Ishikawa (cell line): ENCODE measurements at regions not wholly inside any gene's neighbourhood (a gene's known extent, or its start where the extent isn't known, plus 50 kb on each side); places are given as distances from the start of the nearest gene placed in this dataset.

Experiments
- CEBPB ChIP-seq: IDR thresholded peaks from 2 replicates; pipeline ENCODE4 v1.6.1; 2012
- CREB1 ChIP-seq: IDR thresholded peaks from 2 replicates; pipeline ENCODE4 v1.6.1; 2012; ENCODE audit warnings: low read depth
- EGR1 ChIP-seq: IDR thresholded peaks from 2 replicates; pipeline ENCODE4 v1.6.1; 2012
- EP300 ChIP-seq: IDR thresholded peaks from 2 replicates; pipeline ENCODE4 v1.6.1; 2012; ENCODE audit warnings: borderline replicate concordance
- FOXM1 ChIP-seq: IDR thresholded peaks from 2 replicates; pipeline ENCODE4 v1.6.1; 2012; ENCODE audit warnings: low read depth, borderline replicate concordance
- MAX ChIP-seq: IDR thresholded peaks from 2 replicates; pipeline ENCODE4 v1.6.1; 2012
- NFIC ChIP-seq: IDR thresholded peaks from 2 replicates; pipeline ENCODE4 v1.6.1; 2012
- RAD21 ChIP-seq: IDR thresholded peaks from 2 replicates; pipeline ENCODE4 v1.6.1; 2012; ENCODE audit warnings: low read depth
- REST ChIP-seq: IDR thresholded peaks from 2 replicates; pipeline ENCODE4 v1.6.1; 2012; ENCODE audit warnings: low read depth, mild to moderate bottlenecking
- TAF1 ChIP-seq: IDR thresholded peaks from 2 replicates; pipeline ENCODE4 v1.6.1; 2012; ENCODE audit warnings: low read depth, mild to moderate bottlenecking
- TCF12 ChIP-seq: IDR thresholded peaks from 2 replicates; pipeline ENCODE4 v1.6.1; 2012; ENCODE audit warnings: low read depth
- TEAD4 ChIP-seq: IDR thresholded peaks from 2 replicates; pipeline ENCODE4 v1.6.1; 2012
- YY1 ChIP-seq: IDR thresholded peaks from 2 replicates; pipeline ENCODE4 v1.6.1; 2012; ENCODE audit warnings: low read depth
- ZBTB7A ChIP-seq: IDR thresholded peaks from 2 replicates; pipeline ENCODE4 v1.6.1; 2012; ENCODE audit warnings: low read depth
- TF ChIP-seq, protein P1 (sequence below): IDR thresholded peaks from 2 replicates; pipeline ENCODE4 v1.6.1; 2012

- TF ChIP-seq NFIC (no peak), EP300 (no peak), CEBPB (no peak)
- TF ChIP-seq, protein P1, sequence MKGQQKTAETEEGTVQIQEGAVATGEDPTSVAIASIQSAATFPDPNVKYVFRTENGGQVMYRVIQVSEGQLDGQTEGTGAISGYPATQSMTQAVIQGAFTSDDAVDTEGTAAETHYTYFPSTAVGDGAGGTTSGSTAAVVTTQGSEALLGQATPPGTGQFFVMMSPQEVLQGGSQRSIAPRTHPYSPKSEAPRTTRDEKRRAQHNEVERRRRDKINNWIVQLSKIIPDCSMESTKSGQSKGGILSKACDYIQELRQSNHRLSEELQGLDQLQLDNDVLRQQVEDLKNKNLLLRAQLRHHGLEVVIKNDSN: no peak
Observed at GRCh38 chr22:49629586-49630447, 197.9 kb downstream of the BRD1 start.

DNA sequence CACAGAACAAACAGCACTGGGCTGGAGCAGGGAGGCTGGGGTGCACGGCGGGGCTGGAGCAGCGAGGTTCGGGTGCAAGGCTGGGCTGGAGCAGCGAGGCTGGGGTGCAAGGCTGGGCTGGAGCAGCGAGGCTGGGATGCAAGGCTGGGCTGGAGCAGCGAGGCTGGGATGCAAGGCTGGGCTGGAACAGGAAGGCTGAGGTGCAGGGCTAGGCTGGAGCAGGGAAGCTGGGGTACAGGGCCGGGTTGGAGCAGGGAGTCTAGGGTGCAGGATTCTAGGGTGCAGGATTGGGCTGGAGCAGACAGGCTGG lies 198.5 kb downstream of the BRD1 start:
- no peak for TF ChIP-seq MAX
- TF ChIP-seq CEBPB: no peak
- TF ChIP-seq ZBTB7A: no peak
- TF ChIP-seq TEAD4: no peak
- TF ChIP-seq EP300: no peak

- no peak for TF ChIP-seq CREB1
- TF ChIP-seq TCF12: no peak
- TF ChIP-seq, protein P1: no peak
- TF ChIP-seq TEAD4: no peak
- no peak for TF ChIP-seq REST
- TF ChIP-seq CEBPB: no peak
- TF ChIP-seq EGR1: no peak
- no peak for TF ChIP-seq TAF1
- TF ChIP-seq MAX: no peak
- no peak for TF ChIP-seq YY1
- TF ChIP-seq ZBTB7A: no peak
Observed at GRCh38 chr22:49628391-49629260, 199.0 kb downstream of the BRD1 start.

- TF ChIP-seq RAD21 (no peak), CEBPB (no peak), TAF1 (no peak), CREB1 (no peak), EP300 (no peak), TCF12 (no peak), TEAD4 (no peak), NFIC (no peak), EGR1 (no peak), REST (no peak), YY1 (no peak), ZBTB7A (no peak), FOXM1 (no peak), MAX (no peak)
- TF ChIP-seq, protein P1: no peak
Observed at GRCh38 chr22:49627217-49628181, 200.2 kb downstream of the BRD1 start.
